Activated CD8-positive, alpha-beta T cell treated with anti-CD3 and anti-CD28 coated beads for 36 hours (primary cell): ENCODE measurements at regions not wholly inside any gene's neighbourhood (a gene's known extent, or its start where the extent isn't known, plus 50 kb on each side); places are given as distances from the start of the nearest gene placed in this dataset.

Source experiments
- ATAC-seq: fragments of 200-7000 bp; cut with Tn5 transposase; one replicate; pipeline ENCODE4 v1.10.0; 2021; ENCODE audit warnings: mild to moderate bottlenecking, moderate library complexity
- CTCF ChIA-PET: fragments of 350-600 bp; sonication (Branson Sonifier 250); formaldehyde crosslinking; loops from one replicate; lab custom pipeline; 2021; ENCODE audit warnings: antibody characterized with exemption; lab: Charles Lee
- POLR2A ChIA-PET: fragments of 350-600 bp; sonication (Branson Sonifier 250); formaldehyde crosslinking; loops from one replicate; lab custom pipeline; 2021; ENCODE audit warnings: antibody characterized with exemption; lab: Charles Lee
- DNase-seq: peaks from one replicate; pipeline ENCODE4 v3.0.0-alpha.2; 2020
- H3K27ac Mint-ChIP-seq: one replicate; pipeline ENCODE4 v1.8.0; 2021; ENCODE audit warnings: mild to moderate bottlenecking, mixed read lengths
- H3K27me3 Mint-ChIP-seq: one replicate; pipeline ENCODE4 v1.8.0; 2021; ENCODE audit warnings: mixed read lengths
- H3K36me3 Mint-ChIP-seq: one replicate; pipeline ENCODE4 v1.8.0; 2021; ENCODE audit warnings: low read depth, mixed read lengths
- H3K4me1 Mint-ChIP-seq: one replicate; pipeline ENCODE4 v1.8.0; 2021; ENCODE audit warnings: low read depth, mixed read lengths
- H3K4me3 Mint-ChIP-seq: one replicate; pipeline ENCODE4 v1.8.0; 2021; ENCODE audit warnings: mild to moderate bottlenecking, moderate library complexity, mixed read lengths
- H3K9me3 Mint-ChIP-seq: one replicate; pipeline ENCODE4 v1.8.0; 2021; ENCODE audit warnings: mixed read lengths
- CTCF ChIP-seq: fragments of 200-600 bp; IDR thresholded peaks from one replicate; pipeline ENCODE4 v1.8.0; 2022; ENCODE audit warnings: antibody characterized with exemption, mild to moderate bottlenecking
- intact Hi-C: fragments of 100-400 bp; cut with micrococcal nuclease; formaldehyde crosslinking; loops from one replicate; pipeline ENCODE4 v1.10.0; 2022

- ChIA-PET POLR2A (no interaction called here), CTCF (no interaction called here)
- intact Hi-C loops: no loop called here
- Mint-ChIP-seq H3K27me3 (no peaks in the 10 kb centered on the region), H3K9me3 (peaks cover 5% of the 10 kb centered on the region), H3K27ac (no peak overlapping the region), H3K4me3 (no peak overlapping the region), H3K36me3 (no peaks in the 10 kb centered on the region), H3K4me1 (peaks cover 2% of the 10 kb centered on the region)
- ATAC-seq (no peak), DNase-seq (no peak)
- no peak for TF ChIP-seq CTCF
Observed at GRCh38 chr15:49715211-49715610, 94.4 kb downstream of the DTWD1 start.

GRCh38 chr15:49715701-49716100, 94.9 kb downstream of the DTWD1 start:
- Mint-ChIP-seq H3K27me3 (no peaks in the 10 kb centered on the region), H3K4me3 (no peak overlapping the region), H3K9me3 (peaks cover 5% of the 10 kb centered on the region), H3K36me3 (no peaks in the 10 kb centered on the region), H3K4me1 (peaks cover 2% of the 10 kb centered on the region), H3K27ac (no peak overlapping the region)
- ChIA-PET CTCF (interaction anchor here (0.5 to 0.7 kb wide), 2 partner anchors 39 to 314 kb away, joined by 3 read pairs; no protein-coding TSS in a partner anchor), POLR2A (no interaction called here)
- ATAC-seq (no peak), DNase-seq (no peak)
- TF ChIP-seq CTCF: no peak
- intact Hi-C loops: no loop called here

- ChIA-PET POLR2A (interaction anchor here (1.5 kb wide), 1 partner anchor 30 kb away, joined by 3 read pairs; no protein-coding TSS in a partner anchor), CTCF (no interaction called here)
- Mint-ChIP-seq H3K27ac (no peak overlapping the region), H3K27me3 (peaks cover 2% of the 10 kb centered on the region), H3K36me3 (no peaks in the 10 kb centered on the region), H3K4me1 (peaks cover 2% of the 10 kb centered on the region), H3K4me3 (no peak overlapping the region), H3K9me3 (no peaks in the 10 kb centered on the region)
- ATAC-seq (no peak), DNase-seq (no peak)
- intact Hi-C loops: no loop called here
- no peak for TF ChIP-seq CTCF
Observed at GRCh38 chr15:49718234-49718633, 97.4 kb downstream of the DTWD1 start.

DNA sequence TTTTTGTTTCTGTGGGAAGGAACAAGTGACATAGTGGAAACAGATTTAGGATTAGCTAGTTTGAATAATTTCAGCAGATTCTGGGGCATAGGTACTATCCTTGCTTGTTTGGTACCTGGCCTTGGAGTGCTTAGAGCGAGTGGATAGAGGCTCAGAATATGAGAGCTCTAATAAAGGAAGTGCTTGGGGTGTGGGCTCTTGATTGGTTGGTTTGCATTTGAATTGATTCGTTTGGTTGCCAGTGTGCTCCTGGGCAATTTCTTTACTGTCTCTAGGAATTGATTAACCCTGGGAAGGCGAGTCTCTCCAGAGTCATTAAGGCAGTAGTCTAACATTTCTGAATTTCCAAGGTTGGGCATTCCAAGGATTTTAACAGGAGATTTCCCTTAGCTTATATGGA, 98.0 kb downstream of the DTWD1 start:
- no peak for TF ChIP-seq CTCF
- no peak overlapping the region for H3K4me3 Mint-ChIP-seq

DNA sequence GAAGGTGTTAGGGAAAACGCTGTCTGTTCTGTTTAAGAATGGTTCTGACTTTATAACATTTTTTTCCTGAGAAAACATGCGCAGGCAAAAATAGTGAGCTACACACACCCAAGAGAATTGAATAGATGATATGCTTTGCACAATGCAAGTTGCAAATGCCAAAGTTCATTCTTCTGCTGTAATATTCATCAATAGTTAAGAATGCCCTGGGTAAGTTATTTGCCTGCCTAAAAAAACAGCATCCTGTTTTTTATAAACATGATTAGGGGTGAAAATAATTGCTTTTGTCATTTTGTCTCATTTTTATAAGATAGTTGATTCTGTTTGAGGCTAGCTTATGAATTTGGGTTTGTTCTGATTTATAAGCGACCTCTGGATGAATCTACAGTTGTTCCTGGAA, 99.4 kb downstream of the DTWD1 start:
- H3K4me3 Mint-ChIP-seq: no peak overlapping the region
- H3K27me3 Mint-ChIP-seq: peaks cover 2% of the 10 kb centered on the region
- ChIA-PET POLR2A (interaction anchor here (0.6 kb wide), 1 partner anchor 49 kb away, joined by 3 read pairs; no protein-coding TSS in a partner anchor), CTCF (interaction anchor here (1.0 kb wide), 1 partner anchor 23 kb away, joined by 4 read pairs; no protein-coding TSS in a partner anchor)
- H3K36me3 Mint-ChIP-seq: no peaks in the 10 kb centered on the region
- no peak for ATAC-seq
- TF ChIP-seq CTCF: no peak
- no peak for DNase-seq
- intact Hi-C loops: no loop called here
- no peaks in the 10 kb centered on the region for H3K9me3 Mint-ChIP-seq
- peaks cover 2% of the 10 kb centered on the region for H3K4me1 Mint-ChIP-seq
- H3K27ac Mint-ChIP-seq: no peak overlapping the region

More for the DNA sequence above, 98.0 kb downstream of the DTWD1 start:
- CTCF ChIA-PET: no interaction called here
- H3K27me3 Mint-ChIP-seq: peaks cover 2% of the 10 kb centered on the region
- no peaks in the 10 kb centered on the region for H3K36me3 Mint-ChIP-seq
- H3K4me1 Mint-ChIP-seq: peaks cover 2% of the 10 kb centered on the region
- no peak overlapping the region for H3K27ac Mint-ChIP-seq
- no peaks in the 10 kb centered on the region for H3K9me3 Mint-ChIP-seq
- intact Hi-C loops: no loop called here
- DNase-seq (no peak), ATAC-seq (no peak)
- POLR2A ChIA-PET: interaction anchor here (1.5 kb wide), 1 partner anchor 30 kb away, joined by 3 read pairs; no protein-coding TSS in a partner anchor
